Gastrocnemius medialis (tissue), 4 donors: ENCODE measurements at regions not wholly inside any gene's neighbourhood (a gene's known extent, or its start where the extent isn't known, plus 50 kb on each side); places are given as distances from the start of the nearest gene placed in this dataset.

Experiments
- CTCF ChIP-seq, 5 experiments: fragments of 450-650 bp in 3 of 5; fragments of 200-600 bp in 2 of 5; sonication (generic) in 2 of 5; IDR thresholded peaks in 4 of 5; conservative IDR thresholded peaks in 1 of 5; 1 replicate in 4 of 5; 2 replicates in 1 of 5; pipeline ENCODE4 v1.5.1; 2016 to 2019; ENCODE audit warnings: antibody characterized with exemption in 5 of 5, mild to moderate bottlenecking in 3 of 5, moderate library complexity in 3 of 5
- POLR2A ChIP-seq, 2 donors: fragments of 450-650 bp; IDR thresholded peaks; one replicate each; pipeline ENCODE4 v1.6.1; 2017; ENCODE audit warnings: antibody characterized with exemption in 2 of 2, mild to moderate bottlenecking in 2 of 2, moderate library complexity in 2 of 2

- TF ChIP-seq CTCF (IDR thresholded peaks at IDR 0.05 in 4 of 5, conservative IDR thresholded peaks at IDR 0.05 in 1 of 5) (no peak), POLR2A (IDR thresholded peaks at IDR 0.05) (no peak)
These were observed 194.0 kb upstream of the TTC29 start for GRCh38 chr4:147139455-147140198.
